ENCODE measurements at regions not wholly inside any gene's neighbourhood (a gene's known extent, or its start where the extent isn't known, plus 50 kb on each side); places are given as distances from the start of the nearest gene placed in this dataset.
"Not testable (repeated sequence)": the region's sequence is repeated elsewhere in the genome, so short reads cannot be mapped to it uniquely, and the experiment has no call there.

- Mint-ChIP-seq H3K4me3 (no peak overlapping the region), H3K9me3 (peaks cover 5% of the 10 kb centered on the region), H3K36me3 (ENCODE audit: low read depth) (no peaks in the 10 kb centered on the region), H3K27ac (no peak overlapping the region), H3K27me3 (no peaks in the 10 kb centered on the region), H3K4me1 (ENCODE audit: low read depth) (no peaks in the 10 kb centered on the region)
- ChIA-PET CTCF (no interaction called here), POLR2A (no interaction called here)
- intact Hi-C loops (cut with micrococcal nuclease) = no loop called here
- ATAC-seq = no peak
- TF ChIP-seq, protein P1, sequence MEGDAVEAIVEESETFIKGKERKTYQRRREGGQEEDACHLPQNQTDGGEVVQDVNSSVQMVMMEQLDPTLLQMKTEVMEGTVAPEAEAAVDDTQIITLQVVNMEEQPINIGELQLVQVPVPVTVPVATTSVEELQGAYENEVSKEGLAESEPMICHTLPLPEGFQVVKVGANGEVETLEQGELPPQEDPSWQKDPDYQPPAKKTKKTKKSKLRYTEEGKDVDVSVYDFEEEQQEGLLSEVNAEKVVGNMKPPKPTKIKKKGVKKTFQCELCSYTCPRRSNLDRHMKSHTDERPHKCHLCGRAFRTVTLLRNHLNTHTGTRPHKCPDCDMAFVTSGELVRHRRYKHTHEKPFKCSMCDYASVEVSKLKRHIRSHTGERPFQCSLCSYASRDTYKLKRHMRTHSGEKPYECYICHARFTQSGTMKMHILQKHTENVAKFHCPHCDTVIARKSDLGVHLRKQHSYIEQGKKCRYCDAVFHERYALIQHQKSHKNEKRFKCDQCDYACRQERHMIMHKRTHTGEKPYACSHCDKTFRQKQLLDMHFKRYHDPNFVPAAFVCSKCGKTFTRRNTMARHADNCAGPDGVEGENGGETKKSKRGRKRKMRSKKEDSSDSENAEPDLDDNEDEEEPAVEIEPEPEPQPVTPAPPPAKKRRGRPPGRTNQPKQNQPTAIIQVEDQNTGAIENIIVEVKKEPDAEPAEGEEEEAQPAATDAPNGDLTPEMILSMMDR (IDR thresholded peaks at IDR 0.05) = no peak
- DNase-seq = no peak
These were observed 462.8 kb upstream of the DPH6 start for GRCh38 chr15:36008719-36009118.

- intact Hi-C loops (cut with micrococcal nuclease) = no loop called here
- CTCF ChIA-PET = no interaction called here
- H3K27me3 Mint-ChIP-seq = no peaks in the 10 kb centered on the region
- DNase-seq (no peak), ATAC-seq (no peak)
- no peak overlapping the region for H3K4me3 Mint-ChIP-seq
- no peak overlapping the region for H3K27ac Mint-ChIP-seq
- POLR2A ChIA-PET = no interaction called here
- H3K9me3 Mint-ChIP-seq = peaks cover 5% of the 10 kb centered on the region
- H3K4me1 Mint-ChIP-seq (ENCODE audit: low read depth) = no peaks in the 10 kb centered on the region
- no peaks in the 10 kb centered on the region for H3K36me3 Mint-ChIP-seq (ENCODE audit: low read depth)
- TF ChIP-seq, protein P1 (IDR thresholded peaks at IDR 0.05) = no peak
These were observed 478.2 kb upstream of the DPH6 start for GRCh38 chr15:36024031-36024688.

DNA sequence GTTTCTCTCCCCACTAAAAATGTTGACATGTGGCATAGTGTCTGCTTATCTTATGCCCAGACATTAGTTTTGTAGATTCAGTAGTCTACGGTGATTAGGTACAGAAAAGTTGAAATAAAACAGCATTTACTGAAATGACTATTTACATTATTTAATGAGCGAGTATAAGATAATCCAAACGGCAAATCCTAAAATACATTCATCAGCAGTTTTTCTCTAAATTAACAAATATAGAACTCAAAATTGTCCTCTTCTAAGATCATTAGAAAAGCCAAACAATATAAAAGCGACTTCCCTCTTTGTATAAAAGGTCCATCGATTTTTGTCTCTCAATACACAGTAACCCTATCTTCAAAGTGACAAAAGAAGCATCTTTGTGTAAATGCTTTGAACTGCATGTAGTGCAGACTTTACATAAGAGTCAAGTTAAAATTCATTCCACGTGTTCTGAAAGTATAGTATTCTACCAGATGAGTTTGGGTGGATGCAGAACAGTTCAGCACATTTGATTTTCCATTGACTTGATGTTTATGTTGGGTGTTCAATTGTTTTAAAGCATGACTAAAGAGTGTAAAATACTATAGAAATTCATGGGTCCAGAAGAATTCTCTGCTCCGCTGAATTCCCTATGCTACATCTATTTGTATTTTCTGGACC, 480.8 kb upstream of the DPH6 start:
- TF ChIP-seq, protein P1 (IDR thresholded peaks at IDR 0.05) = no peak
- Mint-ChIP-seq H3K4me1 (ENCODE audit: low read depth) (no peaks in the 10 kb centered on the region), H3K27ac (no peak overlapping the region), H3K9me3 (peaks cover 5% of the 10 kb centered on the region), H3K27me3 (no peaks in the 10 kb centered on the region), H3K4me3 (no peak overlapping the region), H3K36me3 (ENCODE audit: low read depth) (no peaks in the 10 kb centered on the region)
- ATAC-seq (no peak), DNase-seq (no peak)
- intact Hi-C loops (cut with micrococcal nuclease) = no loop called here
- CTCF ChIA-PET = no interaction called here
- POLR2A ChIA-PET = no interaction called here

DNA sequence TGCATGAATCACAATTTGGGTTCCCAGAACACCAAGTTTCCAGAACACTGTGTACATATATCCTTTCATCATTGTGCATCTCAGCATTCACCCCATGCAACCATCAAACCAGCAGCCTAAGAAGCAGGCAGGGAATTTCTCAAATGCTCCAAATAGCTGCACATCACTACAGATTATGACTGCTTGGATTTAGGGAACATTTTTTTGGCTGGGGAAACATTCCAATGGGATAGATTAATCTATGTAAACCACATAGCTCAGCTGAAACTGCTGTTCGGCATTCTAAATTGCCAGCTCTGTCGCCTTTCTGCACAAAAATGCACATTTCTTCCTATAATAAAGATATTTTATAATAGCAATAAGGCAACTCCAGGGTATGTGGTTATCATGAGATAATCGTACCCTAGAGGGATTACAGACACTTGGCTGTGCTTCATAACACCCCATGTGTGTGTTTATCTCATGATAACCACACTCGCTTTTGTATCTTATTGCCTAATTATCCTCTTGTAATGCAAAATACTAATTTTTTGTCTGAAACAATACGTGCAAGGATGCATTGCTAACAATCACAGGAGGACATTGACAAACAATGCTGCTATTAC, 483.7 kb upstream of the DPH6 start:
- DNase-seq (no peak), ATAC-seq (no peak)
- intact Hi-C loops (cut with micrococcal nuclease) = no loop called here
- no peaks in the 10 kb centered on the region for H3K27me3 Mint-ChIP-seq
- H3K36me3 Mint-ChIP-seq (ENCODE audit: low read depth) = no peaks in the 10 kb centered on the region
- TF ChIP-seq, protein P1 (IDR thresholded peaks at IDR 0.05) = no peak
- no peaks in the 10 kb centered on the region for H3K9me3 Mint-ChIP-seq
- POLR2A ChIA-PET = no interaction called here
- H3K4me3 Mint-ChIP-seq = no peak overlapping the region
- H3K27ac Mint-ChIP-seq = no peak overlapping the region
- CTCF ChIA-PET = no interaction called here
- no peaks in the 10 kb centered on the region for H3K4me1 Mint-ChIP-seq (ENCODE audit: low read depth)

DNA sequence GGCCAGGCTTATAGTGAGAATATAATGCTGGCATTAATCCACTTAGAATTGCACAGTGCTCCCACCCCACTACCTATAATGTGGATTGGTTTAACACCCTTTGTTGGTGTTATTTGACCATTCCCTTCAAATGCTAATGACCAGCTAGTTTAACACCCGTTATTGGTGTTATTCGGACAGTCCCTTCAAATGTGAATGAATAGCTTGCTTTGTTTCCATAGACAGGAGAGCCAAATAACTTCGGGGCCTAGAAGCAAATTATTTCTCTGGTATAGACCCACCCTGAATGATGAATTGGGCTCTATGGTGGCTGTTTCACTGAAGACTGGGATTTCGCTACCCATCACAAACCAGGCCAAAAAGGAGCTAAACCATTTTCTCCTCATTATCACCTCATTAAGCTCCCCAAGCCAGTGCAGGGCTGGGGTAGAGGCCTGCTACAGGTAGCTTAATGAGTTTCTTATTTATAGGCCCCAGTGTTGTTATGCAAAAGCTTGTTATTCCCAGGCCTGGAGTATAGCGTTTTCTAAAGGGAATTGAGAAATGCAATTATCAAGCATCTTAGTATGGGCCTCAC, 494.1 kb upstream of the DPH6 start:
- no peaks in the 10 kb centered on the region for H3K27me3 Mint-ChIP-seq

GRCh38 chr15:36047018-36047716, 501.2 kb upstream of the DPH6 start:
- H3K4me3 Mint-ChIP-seq; DNase-seq; H3K27ac Mint-ChIP-seq; ATAC-seq; H3K9me3 Mint-ChIP-seq; CTCF ChIA-PET; H3K36me3 Mint-ChIP-seq (ENCODE audit: low read depth); intact Hi-C loops (cut with micrococcal nuclease); H3K4me1 Mint-ChIP-seq (ENCODE audit: low read depth); POLR2A ChIA-PET; H3K27me3 Mint-ChIP-seq: not testable (repeated sequence)

More for the DNA sequence above, 494.1 kb upstream of the DPH6 start:
- intact Hi-C loops (cut with micrococcal nuclease) = no loop called here
- POLR2A ChIA-PET = interaction anchor here (0.6 kb wide), 1 partner anchor 1187 kb away, joined by 3 read pairs; no protein-coding TSS in a partner anchor
- no peak for DNase-seq
- H3K27ac Mint-ChIP-seq = no peak overlapping the region
- no peaks in the 10 kb centered on the region for H3K36me3 Mint-ChIP-seq (ENCODE audit: low read depth)
- peaks cover 2% of the 10 kb centered on the region for H3K9me3 Mint-ChIP-seq
- TF ChIP-seq, protein P1 (IDR thresholded peaks at IDR 0.05) = no peak
- CTCF ChIA-PET = no interaction called here
- H3K4me3 Mint-ChIP-seq = no peak overlapping the region
- H3K4me1 Mint-ChIP-seq (ENCODE audit: low read depth) = no peaks in the 10 kb centered on the region
- ATAC-seq = no peak
